Body of pancreas (tissue), 4 donors: ENCODE measurements at regions not wholly inside any gene's neighbourhood (a gene's known extent, or its start where the extent isn't known, plus 50 kb on each side); places are given as distances from the start of the nearest gene placed in this dataset.

Experiments
- ATAC-seq: fragments of 150-250 bp; one replicate; pipeline ENCODE4 v1.9.1; 2016
- DNase-seq, 4 donors: peaks; one replicate each; pipeline ENCODE4 v3.0.0-alpha.2; 2019
- H3K27ac ChIP-seq, 4 donors: fragments of 200-600 bp; sonication (generic); 1 replicate in 3 of 4; 2 replicates in 1 of 4; pipeline versions ENCODE4 v1.5.1 to v1.6.1; 2016 to 2019; ENCODE audit warnings: mild to moderate bottlenecking in 1 of 4, mixed read lengths in 1 of 4, moderate library complexity in 1 of 4
- H3K27me3 ChIP-seq, 2 donors: fragments of 200-600 bp; sonication (generic); one replicate each; pipeline ENCODE4 v1.6.0; 2016; ENCODE audit warnings: mild to moderate bottlenecking in 1 of 2
- H3K36me3 ChIP-seq, 2 donors: fragments of 200-600 bp; sonication (generic); replicated peaks in 1 of 2; 2 replicates each; pipeline ENCODE4 v1.5.1; 2016; ENCODE audit warnings: low read depth in 2 of 2; ENCODE audit not compliant: insufficient read depth in 1 of 2
- H3K4me1 ChIP-seq: fragments of 200-600 bp; sonication (generic); one replicate; pipeline ENCODE4 v1.6.0; 2016
- H3K4me3 ChIP-seq, 2 donors: fragments of 200-600 bp; sonication (generic); 1 replicate in 1 of 2; 2 replicates in 1 of 2; pipeline ENCODE4 v1.5.1; 2016 to 2019
- H3K9me3 ChIP-seq, 3 donors: fragments of 200-600 bp; sonication (generic); 1 replicate in 2 of 3; 2 replicates in 1 of 3; pipeline ENCODE4 v1.5.1; 2016
- POLR2A ChIP-seq, 3 donors: fragments of 450-650 bp; IDR thresholded peaks; one replicate each; pipeline ENCODE4 v1.6.1; 2016; ENCODE audit warnings: antibody characterized with exemption in 3 of 3, mild to moderate bottlenecking in 2 of 3
- WGBS, 2 donors: methylation state at CpG; one replicate each; pipeline ENCODE4 v1.1.5; 2017; 5-methylcytosine and 5-hydroxymethylcytosine counted together
- intact Hi-C: fragments of 100-400 bp; cut with DNase I; formaldehyde crosslinking; loops from one replicate; pipeline ENCODE4 v1.15.1; 2023
- TF ChIP-seq, protein P1 (sequence below), 7 experiments: fragments of 450-650 bp in 4 of 7; fragments of 200-600 bp in 3 of 7; sonication (generic) in 3 of 7; IDR thresholded peaks; one replicate each; pipeline ENCODE4 v1.5.1; 2016 to 2019; ENCODE audit warnings: antibody characterized with exemption in 7 of 7

DNA sequence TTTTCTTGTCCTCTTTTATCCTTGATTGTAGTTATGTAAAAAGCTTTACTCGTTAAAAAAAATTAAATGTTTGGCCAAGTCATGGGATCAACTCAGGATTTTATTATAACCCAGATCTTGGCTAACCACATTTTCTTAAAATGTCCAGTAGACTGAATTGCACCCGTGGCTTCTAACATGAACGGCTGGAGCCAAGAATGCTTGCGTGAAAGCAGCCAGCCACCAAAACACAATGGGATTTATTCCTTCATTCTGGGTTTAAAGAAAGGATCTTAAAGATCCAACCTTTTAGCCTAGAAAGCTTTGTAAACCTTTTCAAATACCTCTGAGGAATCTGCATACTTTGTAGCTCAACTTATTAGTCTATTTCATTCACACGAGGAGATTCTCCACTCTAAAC lies 404.4 kb downstream of the USP25 start:
- DNase-seq = no peak
- WGBS, 2 donors = 73 to 79% methylated on average over 5 of the region's 5 CpGs

DNA sequence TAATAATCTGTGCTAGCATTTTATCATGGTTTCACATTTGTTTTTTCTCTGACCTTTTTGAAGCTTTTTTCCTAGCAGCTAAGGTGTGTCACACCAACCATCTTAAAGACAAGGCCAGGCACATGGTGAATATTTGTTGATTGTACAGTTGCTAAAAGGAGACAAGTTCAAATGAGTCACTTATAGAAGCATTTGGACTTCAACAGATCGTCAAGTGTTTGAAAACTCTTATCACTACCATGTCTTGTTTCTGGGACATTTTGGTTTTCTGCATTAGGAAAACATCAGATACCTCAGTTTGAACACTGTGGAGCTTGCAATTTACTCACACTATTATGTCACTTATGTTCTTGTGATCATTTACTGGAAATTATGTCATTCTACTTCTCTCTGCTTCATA lies 407.3 kb downstream of the USP25 start:
- H3K4me3 ChIP-seq = no peak overlapping the region
- H3K27ac ChIP-seq = no peak overlapping the region
- WGBS, 2 donors = 25 to 32% methylated on average over 1 of the region's 1 CpG
- H3K36me3 ChIP-seq = no peaks in the 10 kb centered on the region
- no peaks in the 10 kb centered on the region for H3K27me3 ChIP-seq
- no peak for DNase-seq
- no peak for TF ChIP-seq POLR2A (IDR thresholded peaks at IDR 0.05)
- TF ChIP-seq, protein P1, sequence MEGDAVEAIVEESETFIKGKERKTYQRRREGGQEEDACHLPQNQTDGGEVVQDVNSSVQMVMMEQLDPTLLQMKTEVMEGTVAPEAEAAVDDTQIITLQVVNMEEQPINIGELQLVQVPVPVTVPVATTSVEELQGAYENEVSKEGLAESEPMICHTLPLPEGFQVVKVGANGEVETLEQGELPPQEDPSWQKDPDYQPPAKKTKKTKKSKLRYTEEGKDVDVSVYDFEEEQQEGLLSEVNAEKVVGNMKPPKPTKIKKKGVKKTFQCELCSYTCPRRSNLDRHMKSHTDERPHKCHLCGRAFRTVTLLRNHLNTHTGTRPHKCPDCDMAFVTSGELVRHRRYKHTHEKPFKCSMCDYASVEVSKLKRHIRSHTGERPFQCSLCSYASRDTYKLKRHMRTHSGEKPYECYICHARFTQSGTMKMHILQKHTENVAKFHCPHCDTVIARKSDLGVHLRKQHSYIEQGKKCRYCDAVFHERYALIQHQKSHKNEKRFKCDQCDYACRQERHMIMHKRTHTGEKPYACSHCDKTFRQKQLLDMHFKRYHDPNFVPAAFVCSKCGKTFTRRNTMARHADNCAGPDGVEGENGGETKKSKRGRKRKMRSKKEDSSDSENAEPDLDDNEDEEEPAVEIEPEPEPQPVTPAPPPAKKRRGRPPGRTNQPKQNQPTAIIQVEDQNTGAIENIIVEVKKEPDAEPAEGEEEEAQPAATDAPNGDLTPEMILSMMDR (IDR thresholded peaks at IDR 0.05) = no peak
- no peaks in the 10 kb centered on the region for H3K9me3 ChIP-seq
- H3K4me1 ChIP-seq = no peaks in the 10 kb centered on the region
- ATAC-seq = no peak
- intact Hi-C loops = no loop called here

More for the DNA sequence above, 404.4 kb downstream of the USP25 start:
- Histone ChIP-seq H3K36me3 (no peaks in the 10 kb centered on the region), H3K27me3 (no peaks in the 10 kb centered on the region), H3K27ac (no peak overlapping the region), H3K4me1 (no peaks in the 10 kb centered on the region), H3K9me3 (no peaks in the 10 kb centered on the region), H3K4me3 (no peak overlapping the region)
- intact Hi-C loops = no loop called here
- ATAC-seq = no peak
- TF ChIP-seq POLR2A (IDR thresholded peaks at IDR 0.05) = no peak
- TF ChIP-seq, protein P1 (IDR thresholded peaks at IDR 0.05) = no peak

DNA sequence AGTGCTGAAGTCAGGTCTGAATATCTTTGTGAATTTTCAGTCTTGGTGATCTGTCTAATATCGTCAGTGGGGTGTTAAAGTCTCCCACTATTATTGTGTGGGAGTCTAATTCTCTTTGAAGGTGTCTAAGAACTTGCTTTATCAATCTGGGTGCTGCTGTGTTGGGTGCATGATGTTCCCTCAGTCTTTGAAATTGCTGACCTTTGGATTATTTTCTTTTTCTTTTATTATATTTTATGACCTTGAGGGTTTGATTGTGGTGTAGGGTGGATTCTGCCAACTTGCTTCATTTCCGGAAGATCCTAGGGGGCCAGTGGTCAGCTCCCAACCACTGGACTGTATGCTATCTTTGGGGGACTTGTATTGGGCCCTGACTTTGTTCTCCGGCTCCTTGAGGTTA lies 415.3 kb downstream of the USP25 start:
- WGBS, 2 donors = 80 to 86% methylated on average over 3 of the region's 3 CpGs
- TF ChIP-seq POLR2A (IDR thresholded peaks at IDR 0.05) = no peak
- TF ChIP-seq, protein P1 (IDR thresholded peaks at IDR 0.05) = no peak
- Histone ChIP-seq H3K9me3 (no peaks in the 10 kb centered on the region), H3K4me1 (no peaks in the 10 kb centered on the region), H3K36me3 (no peaks in the 10 kb centered on the region), H3K27me3 (no peaks in the 10 kb centered on the region), H3K4me3 (no peak overlapping the region), H3K27ac (no peak overlapping the region)
- intact Hi-C loops = no loop called here
- DNase-seq (no peak), ATAC-seq (no peak)

DNA sequence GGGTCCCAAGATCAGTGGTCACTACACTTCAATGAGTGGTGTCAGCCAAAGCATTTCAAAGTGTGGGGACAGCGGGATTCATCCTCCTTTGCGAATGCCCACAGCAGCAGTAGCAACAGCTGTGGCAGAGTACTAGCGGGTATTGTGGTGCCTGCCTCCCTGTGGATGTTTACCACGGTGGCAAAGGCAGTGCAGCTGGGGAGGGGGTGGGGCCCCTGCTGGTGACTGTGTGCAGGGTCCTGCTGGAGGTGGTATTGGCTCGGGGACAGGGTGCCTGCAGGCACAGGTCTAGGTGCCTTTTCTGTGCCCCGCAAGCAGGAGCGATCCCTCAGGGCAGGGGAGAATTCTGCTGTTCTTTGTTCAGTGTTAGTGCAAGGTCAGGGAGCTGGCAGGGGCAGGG lies 415.7 kb downstream of the USP25 start:
- Histone ChIP-seq H3K4me1 (no peaks in the 10 kb centered on the region), H3K27ac (no peak overlapping the region), H3K4me3 (no peak overlapping the region), H3K9me3 (no peaks in the 10 kb centered on the region), H3K36me3 (no peaks in the 10 kb centered on the region), H3K27me3 (no peaks in the 10 kb centered on the region)
- ATAC-seq (no peak), DNase-seq (no peak)
- 81 to 100% methylated on average over 1 to 7 of the region's 7 CpGs for WGBS, 2 donors
- intact Hi-C loops = no loop called here
- TF ChIP-seq POLR2A (IDR thresholded peaks at IDR 0.05) = no peak
- TF ChIP-seq, protein P1 (IDR thresholded peaks at IDR 0.05) = no peak

- ATAC-seq (no peak), DNase-seq (no peak)
- Histone ChIP-seq H3K27me3 (no peaks in the 10 kb centered on the region), H3K27ac (no peak overlapping the region), H3K9me3 (no peaks in the 10 kb centered on the region), H3K4me1 (no peaks in the 10 kb centered on the region), H3K36me3 (no peaks in the 10 kb centered on the region), H3K4me3 (no peak overlapping the region)
- TF ChIP-seq, protein P1 (IDR thresholded peaks at IDR 0.05) = no peak
- TF ChIP-seq POLR2A (IDR thresholded peaks at IDR 0.05) = no peak
- 69 to 84% methylated on average over 4 of the region's 4 CpGs for WGBS, 2 donors
- intact Hi-C loops = no loop called here
These were observed 424.5 kb downstream of the USP25 start for GRCh38 chr21:16154321-16154720.
